HCT116 (cell line): ENCODE measurements at regions not wholly inside any gene's neighbourhood (a gene's known extent, or its start where the extent isn't known, plus 50 kb on each side); places are given as distances from the start of the nearest gene placed in this dataset.

Experiments
- ATAC-seq: fragments of 200-7000 bp; cut with Tn5 transposase; 2 replicates; pipeline ENCODE4 v1.9.1; 2020; ENCODE audit warnings: mild to moderate bottlenecking, moderate library complexity
- BruUV-seq: library from RNA; stranded (reverse); fragments of 400-500 nt; replicated peaks from 2 replicates; lab custom pipeline; 2021; lab: Mats Ljungman, UMichigan
- CTCF ChIA-PET: fragments of 300-600 bp; sonication (Branson Sonifier 250); formaldehyde crosslinking; loops from one replicate; lab custom pipeline; 2021; ENCODE audit warnings: antibody characterized with exemption; lab: Charles Lee
- POLR2A ChIA-PET: fragments of 300-600, 350-600 bp; sonication (Branson Sonifier 250); formaldehyde crosslinking; loops from one replicate; lab custom pipeline; 2021; ENCODE audit warnings: antibody characterized with exemption; lab: Charles Lee
- RAD21 ChIA-PET, 2 experiments: fragments of 300-600 bp; sonication (Branson Sonifier 250); formaldehyde crosslinking; loops; one replicate each; lab custom pipeline; 2023; ENCODE audit warnings: low total read pairs in 2 of 2; ENCODE audit not compliant: uncharacterized antibody in 2 of 2, unreplicated experiment in 2 of 2, low non-redundant PET in 1 of 2; lab: Charles Lee
- DNase-seq: peaks from one replicate; pipeline ENCODE4 v3.0.0-alpha.2; 2010; ENCODE audit warnings: low read depth, low spot score
- H2AFZ ChIP-seq: fragments of 200-600 bp; shearing (Covaris generic), sonication (generic); 2 replicates; pipeline ENCODE4 v1.6.1; 2017; ENCODE audit warnings: low read depth, mixed run types, mixed read lengths, antibody characterized with exemption, low read length; ENCODE audit not compliant: poor library complexity, severe bottlenecking
- H3K27ac ChIP-seq: 2 replicates; pipeline ENCODE4 v1.5.1; 2012; ENCODE audit warnings: low read depth, low read length
- H3K27me3 ChIP-seq: fragments of 200-600 bp; sonication (generic); 2 replicates; pipeline ENCODE4 v1.6.1; 2016; ENCODE audit warnings: mixed run types, low read length, mixed read lengths; ENCODE audit not compliant: insufficient read depth
- H3K36me3 ChIP-seq, 2 experiments: fragments of 200-500 bp in 1 of 2; fragments of 200-600 bp in 1 of 2; sonication (Bioruptor generic) in 1 of 2; sonication (generic) in 1 of 2; 2 replicates each; pipeline versions ENCODE4 v1.5.1 to v1.6.1; 2014 to 2016; ENCODE audit warnings: low read length in 2 of 2, inconsistent platforms in 1 of 2, mixed read lengths in 1 of 2, mixed run types in 1 of 2; ENCODE audit not compliant: insufficient read depth in 2 of 2, control insufficient read depth in 1 of 2
- H3K4me1 ChIP-seq, 2 experiments: fragments of 200-600 bp in 1 of 2; sonication (generic) in 1 of 2; 2 replicates each; pipeline versions ENCODE4 v1.5.1 to v1.6.1; 2012 to 2017; ENCODE audit warnings: low read length in 2 of 2, inconsistent platforms in 1 of 2, mild to moderate bottlenecking in 1 of 2, mixed read lengths in 1 of 2, mixed run types in 1 of 2, moderate library complexity in 1 of 2; ENCODE audit not compliant: insufficient read depth in 2 of 2, control insufficient read depth in 1 of 2
- H3K4me2 ChIP-seq: fragments of 200-600 bp; sonication (generic); 2 replicates; pipeline ENCODE4 v1.6.1; 2017; ENCODE audit warnings: mixed run types, low read length, mixed read lengths
- H3K4me3 ChIP-seq, 2 experiments: fragments of 200-600 bp in 1 of 2; sonication (generic) in 1 of 2; replicated peaks in 1 of 2; 2 replicates each; pipeline ENCODE4 v1.5.1; 2011 to 2016; ENCODE audit warnings: low read length in 2 of 2, control low read depth in 1 of 2, low read depth in 1 of 2, mild to moderate bottlenecking in 1 of 2, mixed read lengths in 1 of 2, mixed run types in 1 of 2
- H3K79me2 ChIP-seq: fragments of 200-600 bp; sonication (generic); 2 replicates; pipeline ENCODE4 v1.6.1; 2017; ENCODE audit warnings: mild to moderate bottlenecking, mixed run types, low read length, moderate library complexity, mixed read lengths; ENCODE audit not compliant: insufficient read depth
- H3K9ac ChIP-seq: fragments of 200-600 bp; sonication (generic); 2 replicates; pipeline ENCODE4 v1.6.1; 2016; ENCODE audit warnings: low read length, mixed read lengths
- H3K9me2 ChIP-seq: fragments of 200-600 bp; sonication (generic), shearing (Covaris generic); 2 replicates; pipeline ENCODE4 v1.6.1; 2017; ENCODE audit warnings: mixed run types, mild to moderate bottlenecking, moderate library complexity; ENCODE audit not compliant: insufficient read depth
- H3K9me3 ChIP-seq, 2 experiments: fragments of 200-500 bp in 1 of 2; fragments of 200-600 bp in 1 of 2; sonication (Bioruptor generic) in 1 of 2; sonication (generic) in 1 of 2; 2 replicates each; pipeline ENCODE4 v1.6.1; 2014 to 2017; ENCODE audit warnings: low read length in 2 of 2, mixed read lengths in 2 of 2, inconsistent platforms in 1 of 2, low read depth in 1 of 2, mild to moderate bottlenecking in 1 of 2, mixed run types in 1 of 2, moderate library complexity in 1 of 2; ENCODE audit not compliant: control insufficient read depth in 1 of 2, insufficient read depth in 1 of 2
- H4K20me1 ChIP-seq: fragments of 200-600 bp; sonication (generic), shearing (Covaris generic); 2 replicates; pipeline ENCODE4 v1.6.1; 2017; ENCODE audit warnings: mixed run types, mild to moderate bottlenecking, moderate library complexity; ENCODE audit not compliant: insufficient read depth
- CEBPB ChIP-seq: IDR thresholded peaks from 2 replicates; pipeline ENCODE4 v1.6.1; 2012; ENCODE audit warnings: low read depth
- CTCF ChIP-seq, 3 experiments: fragments of 200-600 bp in 1 of 3; sonication (generic) in 1 of 3; IDR thresholded peaks in 2 of 3; conservative IDR thresholded peaks in 1 of 3; 2 replicates each; pipeline ENCODE4 v1.5.1; 2012 to 2017; ENCODE audit warnings: low read depth in 2 of 3, low read length in 2 of 3, antibody characterized with exemption in 1 of 3, borderline replicate concordance in 1 of 3, control low read depth in 1 of 3, mild to moderate bottlenecking in 1 of 3, mixed read lengths in 1 of 3, mixed run types in 1 of 3, moderate library complexity in 1 of 3; ENCODE audit not compliant: insufficient read depth in 1 of 3
- EZH2 ChIP-seq: fragments of 200-600 bp; sonication (generic); IDR thresholded peaks from 2 replicates; pipeline ENCODE4 v1.6.1; 2017; ENCODE audit warnings: antibody characterized with exemption, mixed run types
- FOSL1 ChIP-seq: IDR thresholded peaks from 2 replicates; pipeline ENCODE4 v1.6.1; 2012; ENCODE audit warnings: low read depth
- POLR2A ChIP-seq: IDR thresholded peaks from 2 replicates; pipeline ENCODE4 v1.7.0; 2011; ENCODE audit warnings: borderline replicate concordance; ENCODE audit not compliant: insufficient read depth, insufficient read length; ENCODE audit errors: extremely low read depth
- YY1 ChIP-seq: IDR thresholded peaks from 2 replicates; pipeline ENCODE4 v1.6.1; 2011; ENCODE audit warnings: low read length, low read depth, moderate library complexity, mild to moderate bottlenecking; ENCODE audit not compliant: insufficient replicate concordance; ENCODE audit errors: extremely low read depth
- intact Hi-C: fragments of 100-400 bp; cut with micrococcal nuclease; formaldehyde crosslinking; loops from 2 replicates; pipeline ENCODE4 v1.10.0; 2022
- TF ChIP-seq, protein P1 (sequence below): IDR thresholded peaks from 2 replicates; pipeline ENCODE4 v1.6.1; 2012

DNA sequence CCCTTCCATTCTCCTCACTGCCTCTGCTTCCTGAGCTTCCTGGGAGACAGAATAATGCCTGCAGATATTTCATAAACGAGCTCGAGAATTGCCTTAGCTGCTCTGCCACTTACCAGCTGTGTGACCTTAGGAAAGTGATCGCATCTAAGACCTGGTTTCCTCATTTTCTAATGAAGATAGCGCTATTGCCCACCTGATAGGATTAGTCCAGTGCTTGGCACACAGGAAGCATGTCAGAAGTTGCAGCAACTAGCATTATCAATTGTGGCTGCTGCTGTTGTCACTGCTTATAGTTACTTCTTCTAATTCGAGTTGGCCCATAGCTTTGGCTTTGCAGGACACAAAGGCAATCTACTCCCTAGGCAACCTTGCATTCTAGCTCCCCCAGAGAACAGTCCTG lies 305.5 kb upstream of the SGK1 start:
- intact Hi-C loops, result no loop called here
- TF ChIP-seq EZH2 (no peak), CEBPB (no peak), YY1 (no peak), FOSL1 (no peak), CTCF (IDR thresholded peaks at IDR 0.05 in 2 of 3, conservative IDR thresholded peaks at IDR 0.05 in 1 of 3; ENCODE audit: borderline replicate concordance in 1 of 3, insufficient read depth in 1 of 3, low read depth in 2 of 3, low read length in 2 of 3) (no peak), POLR2A (no peak)
- TF ChIP-seq, protein P1, sequence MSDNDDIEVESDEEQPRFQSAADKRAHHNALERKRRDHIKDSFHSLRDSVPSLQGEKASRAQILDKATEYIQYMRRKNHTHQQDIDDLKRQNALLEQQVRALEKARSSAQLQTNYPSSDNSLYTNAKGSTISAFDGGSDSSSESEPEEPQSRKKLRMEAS, result no peak
- Histone ChIP-seq H2AFZ (no peak overlapping the region), H3K4me2 (no peak overlapping the region), H4K20me1 (no peaks in the 10 kb centered on the region), H3K4me3 (no peak overlapping the region), H3K9ac (no peak overlapping the region), H3K36me3 (no peaks in the 10 kb centered on the region), H3K9me2 (no peaks in the 10 kb centered on the region), H3K27ac (no peak overlapping the region), H3K9me3 (no peaks in the 10 kb centered on the region), H3K4me1 (no peaks in the 10 kb centered on the region), H3K27me3 (no peaks in the 10 kb centered on the region), H3K79me2 (no peaks in the 10 kb centered on the region)
- no peak for ATAC-seq
- ChIA-PET CTCF (interaction anchor here (2.1 kb wide), 1 partner anchor 17 kb away, joined by 7 read pairs; no protein-coding TSS in a partner anchor), POLR2A (no interaction called here), RAD21 (no interaction called here)
- DNase-seq, result no peak
- BruUV-seq, result no TSS peak
